Mammary epithelial cell (primary cell): ENCODE measurements at regions not wholly inside any gene's neighbourhood (a gene's known extent, or its start where the extent isn't known, plus 50 kb on each side); places are given as distances from the start of the nearest gene placed in this dataset.
"Not testable (repeated sequence)": the region's sequence is repeated elsewhere in the genome, so short reads cannot be mapped to it uniquely, and the experiment has no call there.

ENCODE experiments used
- CTCF ChIP-seq, 2 donors: IDR thresholded peaks in 1 of 2; conservative IDR thresholded peaks in 1 of 2; 2 replicates each; pipeline ENCODE4 v1.5.1; 2011 to 2012; ENCODE audit warnings: inconsistent platforms in 2 of 2, low read length in 2 of 2, mild to moderate bottlenecking in 2 of 2, control low read depth in 1 of 2, low read depth in 1 of 2; ENCODE audit not compliant: insufficient read depth in 1 of 2; ENCODE audit errors: extremely low read depth in 1 of 2
- EZH2 ChIP-seq: IDR thresholded peaks from 2 replicates; pipeline ENCODE4 v1.6.1; 2012; ENCODE audit warnings: low read length, inconsistent platforms, borderline replicate concordance

- not testable (repeated sequence) for TF ChIP-seq CTCF (conservative IDR thresholded peaks at IDR 0.05 in 1 of 2, IDR thresholded peaks at IDR 0.05 in 1 of 2; ENCODE audit: extremely low read depth in 1 of 2, insufficient read depth in 1 of 2, low read depth in 1 of 2, low read length in 2 of 2); EZH2
These were observed 198.0 kb downstream of the OTOP1 start for GRCh38 chr4:4028752-4029151.
